NCI-H446 (cell line): ENCODE measurements at regions not wholly inside any gene's neighbourhood (a gene's known extent, or its start where the extent isn't known, plus 50 kb on each side); places are given as distances from the start of the nearest gene placed in this dataset.

ENCODE experiments used
- DNase-seq, 2 experiments: peaks; one replicate each; lab custom pipeline; 2025; lab: John Stamatoyannopoulos, UW

DNA sequence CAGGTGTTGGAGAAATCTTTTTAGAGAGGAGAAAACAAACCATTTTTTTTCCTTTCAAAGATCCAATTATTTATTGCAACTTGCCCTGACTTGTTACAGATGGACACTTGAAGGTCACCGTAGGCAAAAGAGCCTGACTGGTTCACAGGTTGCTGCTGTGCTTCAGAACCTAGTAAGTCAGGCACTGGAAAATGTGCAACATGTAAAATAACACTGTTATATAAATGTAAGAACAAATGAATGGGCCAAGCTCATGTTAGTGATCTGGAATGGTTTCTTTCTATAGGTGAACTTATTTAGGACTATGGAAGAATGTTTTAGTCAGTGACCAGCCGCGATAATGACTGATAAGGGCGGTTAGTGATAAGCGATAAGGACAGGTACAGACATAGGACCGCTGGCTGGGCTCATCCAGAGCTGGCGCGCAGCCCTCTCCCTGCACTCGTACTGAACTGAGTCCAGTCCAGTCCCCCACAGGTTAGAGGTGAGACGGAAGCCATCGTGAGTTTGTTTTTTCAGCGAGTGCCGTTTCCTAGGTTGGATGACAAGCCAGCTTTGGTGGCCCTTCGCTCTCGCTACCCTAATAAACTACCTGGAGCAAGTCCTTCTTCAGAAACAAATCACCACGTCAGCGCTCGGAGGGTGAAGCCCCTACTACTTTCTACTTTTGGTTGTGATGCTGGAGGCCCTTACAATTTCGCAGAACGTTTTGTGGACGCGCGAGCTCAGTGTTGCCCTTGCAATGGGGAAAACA is 94.4 kb upstream of the PRDM1 start:
- DNase-seq, result no peak

DNA sequence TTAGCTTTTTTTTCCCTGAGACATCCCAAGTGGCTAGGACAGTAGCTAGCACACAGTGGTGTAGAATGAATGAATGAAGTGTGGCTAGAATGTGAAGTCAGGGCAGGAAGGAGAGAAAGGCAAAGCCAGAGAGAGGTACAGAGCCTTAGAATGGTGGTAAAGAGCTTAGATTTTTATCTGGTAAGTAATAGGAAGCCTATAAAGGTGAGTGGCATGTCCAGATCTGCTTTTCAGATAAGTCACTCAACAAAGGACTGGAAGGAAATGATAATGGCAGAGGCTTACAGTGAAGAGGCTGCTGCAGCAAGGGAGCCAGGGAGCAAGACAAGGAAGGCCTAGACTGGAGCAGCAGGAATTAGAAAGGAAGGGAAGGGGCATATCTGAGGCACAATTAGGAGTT is 96.0 kb upstream of the PRDM1 start:
- no peak for DNase-seq

DNA sequence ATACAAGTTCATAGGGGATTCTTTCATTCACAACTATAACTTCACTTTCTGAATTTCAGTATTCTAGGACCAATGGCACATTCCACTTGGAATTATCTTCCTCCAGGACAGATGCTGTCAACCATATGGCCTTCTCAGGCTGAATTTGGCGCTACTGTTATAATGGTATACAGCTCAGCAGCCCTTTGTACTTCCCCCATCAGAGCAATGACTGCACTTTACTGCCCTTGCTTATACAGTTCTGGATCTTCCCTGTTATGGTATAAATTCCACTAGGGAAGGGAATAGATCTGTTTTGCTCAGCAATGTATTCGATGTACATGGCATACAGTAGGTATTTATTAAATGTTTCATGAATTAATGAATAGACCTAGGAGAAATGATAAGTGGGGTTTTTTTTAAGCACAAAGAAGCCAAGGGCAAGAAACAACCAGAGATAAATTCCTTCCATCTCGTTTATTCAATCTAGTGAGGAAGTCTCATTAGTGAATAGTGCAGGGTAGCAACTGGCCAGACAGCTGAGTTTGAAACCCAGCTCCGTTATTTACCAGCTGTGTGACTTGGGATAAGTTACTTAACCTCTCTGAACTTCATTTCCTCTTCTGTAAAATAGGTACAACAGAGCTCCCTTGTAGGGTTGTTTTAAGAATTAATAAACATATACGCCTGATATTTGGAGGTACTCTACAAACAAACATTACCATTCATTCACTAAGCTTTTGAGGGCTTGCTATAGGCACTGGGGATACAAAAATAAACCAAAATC is 97.1 kb upstream of the PRDM1 start:
- DNase-seq, result peak in 1 of 2 experiments; percentile 3

DNA sequence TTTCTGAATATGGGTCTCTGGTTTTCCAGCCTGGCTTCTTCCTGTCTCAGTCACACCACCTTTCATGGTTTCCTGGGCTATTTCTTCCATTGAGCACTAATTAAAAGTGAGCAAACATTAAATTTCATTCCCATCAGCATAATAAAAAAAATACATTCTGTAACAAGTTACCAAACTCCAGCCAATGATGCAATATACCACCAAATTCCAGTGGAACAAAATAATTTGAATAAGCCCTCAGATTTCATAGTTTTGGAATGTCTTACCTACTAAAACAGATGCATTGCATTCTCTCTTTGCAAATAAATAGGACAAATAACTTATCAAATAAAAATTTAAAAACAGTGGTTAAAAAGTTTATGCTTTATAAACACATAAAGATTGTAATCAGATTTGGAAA is 97.8 kb upstream of the PRDM1 start:
- no peak for DNase-seq

DNA sequence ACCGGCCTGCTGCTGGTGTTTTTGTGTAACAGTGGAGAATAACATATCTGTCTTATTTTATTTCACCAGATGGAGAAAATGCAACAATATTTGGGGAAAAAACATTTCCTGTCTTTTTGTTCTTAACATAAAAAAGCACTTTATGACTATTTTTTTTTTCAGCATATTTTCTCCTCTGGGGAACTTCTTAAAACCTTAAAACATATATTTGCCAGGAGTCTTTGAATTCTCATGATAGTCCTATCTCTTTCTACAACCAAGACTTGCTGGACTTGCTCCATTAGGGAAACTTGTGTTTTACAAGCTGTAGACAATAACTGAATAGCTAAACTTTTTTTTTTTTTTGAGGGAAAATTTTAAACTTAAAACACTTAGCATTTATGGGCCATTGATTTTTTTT is 98.6 kb upstream of the PRDM1 start:
- no peak for DNase-seq

DNA sequence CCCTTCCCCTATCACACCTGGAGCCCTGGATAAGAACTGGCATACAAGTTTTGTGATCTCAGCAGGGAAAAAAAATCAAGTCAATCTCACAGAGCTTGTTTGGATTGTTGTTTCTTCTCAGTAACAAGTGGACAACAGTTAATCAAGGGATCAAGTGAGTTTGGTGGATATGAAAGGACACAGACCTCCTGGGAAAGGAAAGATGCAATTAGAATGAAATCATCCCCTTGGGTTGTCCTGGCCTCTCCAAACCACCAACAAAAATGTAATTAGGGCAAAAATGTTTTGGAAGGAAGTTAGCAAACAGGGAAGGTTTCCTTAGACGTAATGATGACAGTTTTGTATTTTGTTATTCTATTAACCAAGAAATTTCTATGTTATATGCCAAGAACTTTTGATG is 99.1 kb upstream of the PRDM1 start:
- no peak for DNase-seq

DNA sequence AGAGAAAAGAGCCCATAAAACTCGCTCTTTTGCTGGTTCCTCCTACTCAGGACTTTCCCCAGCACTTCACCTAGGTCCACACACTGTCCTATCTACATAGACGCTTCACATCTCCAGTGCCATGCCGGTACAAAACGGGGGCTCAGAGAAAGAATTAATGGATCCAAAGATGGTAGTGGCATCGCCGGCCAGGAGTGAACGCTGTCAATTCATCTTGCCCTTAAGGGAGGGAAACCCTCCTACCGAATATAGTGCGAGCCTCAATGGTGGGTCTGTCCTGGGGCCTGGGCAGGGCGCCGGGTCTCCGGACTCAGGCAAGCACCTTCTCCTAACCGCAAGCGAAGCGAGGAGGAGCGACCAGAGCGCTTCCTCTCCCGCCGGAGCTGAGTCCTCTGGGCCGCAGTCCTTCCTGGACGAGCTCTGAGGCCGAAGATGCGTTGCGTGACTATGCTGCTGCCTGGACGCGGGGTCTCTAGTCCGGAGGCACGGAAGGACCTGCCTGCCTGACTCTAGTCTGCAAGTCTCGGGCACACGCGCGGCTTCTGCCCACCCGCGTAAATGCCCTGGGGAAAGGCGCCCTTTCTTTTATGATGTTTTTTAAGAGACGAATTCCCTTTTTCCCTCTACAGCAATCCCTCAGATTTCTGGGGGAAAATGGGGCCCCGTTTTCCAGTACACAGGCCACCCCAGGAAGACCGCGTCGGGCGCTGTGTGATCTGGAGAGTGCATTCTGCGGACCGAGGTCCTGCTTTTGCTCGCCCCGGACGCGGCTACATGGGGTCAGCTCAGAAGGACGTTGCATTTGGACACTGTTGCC is 100.1 kb upstream of the PRDM1 start:
- no peak for DNase-seq

DNA sequence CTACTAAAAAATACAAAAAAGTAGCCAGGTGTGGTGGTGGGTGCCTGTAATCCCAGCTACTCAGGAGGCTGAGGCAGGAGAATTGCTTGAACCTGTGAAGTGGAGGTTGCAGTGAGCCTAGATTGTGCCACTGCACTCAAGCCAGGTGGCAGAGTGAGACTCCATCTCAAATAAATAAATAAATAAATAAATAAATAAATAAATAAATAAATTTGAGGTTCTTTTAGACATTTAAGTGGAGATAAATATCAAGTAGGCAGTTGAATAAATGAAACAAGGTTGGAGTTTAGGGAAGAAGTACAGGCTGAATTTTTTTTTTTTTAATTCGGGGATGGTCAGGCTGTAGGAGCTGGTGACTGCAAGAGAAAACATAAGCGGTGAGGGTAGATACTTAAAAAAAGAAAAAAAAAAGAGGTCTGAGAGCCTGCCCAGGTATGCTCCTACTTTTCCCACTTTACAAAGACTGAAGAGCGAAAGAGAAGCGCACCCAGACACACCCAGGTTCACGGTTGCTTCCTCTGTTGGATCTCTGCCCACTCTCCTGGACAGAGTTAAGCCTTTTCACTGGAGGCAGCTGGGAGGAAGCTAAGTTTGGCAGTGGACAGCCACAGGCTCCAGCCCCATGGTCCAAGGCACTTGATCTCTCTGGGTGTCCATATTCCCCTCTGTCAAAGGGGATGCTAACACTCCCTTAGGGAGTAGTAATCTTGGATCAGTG is 100.9 kb upstream of the PRDM1 start:
- DNase-seq, result no peak

DNA sequence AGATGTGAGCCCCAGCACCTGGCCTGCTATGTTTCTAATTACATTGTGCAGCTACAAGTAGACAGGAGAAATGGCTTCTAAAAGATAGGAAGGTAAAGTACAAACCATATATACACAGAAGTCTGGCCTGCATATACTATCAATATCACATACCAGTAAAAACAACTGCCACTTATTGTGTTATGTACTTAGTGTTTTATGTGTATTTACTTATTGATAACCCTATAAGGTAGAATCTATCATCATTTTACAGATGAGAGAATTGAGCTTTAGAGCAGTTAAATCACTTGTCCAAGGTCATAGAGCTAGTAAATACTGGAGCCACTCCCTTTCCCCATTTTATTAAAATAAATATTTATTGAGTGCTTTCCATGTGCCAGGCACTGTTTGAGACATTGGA is 102.4 kb upstream of the PRDM1 start:
- DNase-seq, result no peak

DNA sequence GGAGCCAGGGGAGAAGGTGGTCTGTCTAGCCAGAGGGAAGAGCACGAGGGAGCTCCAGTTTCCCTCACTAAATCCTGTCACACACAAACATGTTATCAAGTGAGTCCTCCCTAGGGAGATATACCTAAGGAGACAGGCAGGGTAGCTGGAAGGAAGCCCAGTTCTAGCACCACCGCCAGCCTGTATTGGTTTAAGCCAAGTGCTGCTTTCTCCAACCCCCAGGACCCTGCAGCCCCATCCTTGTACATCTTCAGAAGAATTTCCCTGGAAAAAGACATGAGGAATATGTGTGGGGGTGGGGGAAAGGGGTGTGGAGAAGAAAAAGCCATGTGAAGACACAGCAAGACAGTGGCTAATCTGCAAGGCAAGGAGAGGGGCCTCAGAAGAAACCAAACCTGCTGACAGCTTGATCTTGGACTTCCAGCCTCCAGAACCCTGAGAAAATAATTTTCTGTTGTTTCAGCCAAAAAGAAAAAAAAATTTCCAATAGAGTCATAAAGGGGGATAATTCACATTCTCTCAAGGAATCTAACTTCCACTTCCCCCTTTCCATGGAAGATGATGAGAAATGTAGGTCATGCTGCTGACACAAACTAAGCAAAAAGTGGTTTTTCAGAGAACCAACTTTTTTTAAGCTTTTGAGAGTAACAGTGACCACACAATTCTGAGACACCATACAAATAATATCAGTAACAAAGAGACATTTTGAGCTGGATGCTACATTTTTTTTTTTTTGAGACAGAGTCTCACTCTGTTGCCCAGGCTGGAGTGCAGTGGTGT is 103.2 kb upstream of the PRDM1 start:
- no peak for DNase-seq

DNA sequence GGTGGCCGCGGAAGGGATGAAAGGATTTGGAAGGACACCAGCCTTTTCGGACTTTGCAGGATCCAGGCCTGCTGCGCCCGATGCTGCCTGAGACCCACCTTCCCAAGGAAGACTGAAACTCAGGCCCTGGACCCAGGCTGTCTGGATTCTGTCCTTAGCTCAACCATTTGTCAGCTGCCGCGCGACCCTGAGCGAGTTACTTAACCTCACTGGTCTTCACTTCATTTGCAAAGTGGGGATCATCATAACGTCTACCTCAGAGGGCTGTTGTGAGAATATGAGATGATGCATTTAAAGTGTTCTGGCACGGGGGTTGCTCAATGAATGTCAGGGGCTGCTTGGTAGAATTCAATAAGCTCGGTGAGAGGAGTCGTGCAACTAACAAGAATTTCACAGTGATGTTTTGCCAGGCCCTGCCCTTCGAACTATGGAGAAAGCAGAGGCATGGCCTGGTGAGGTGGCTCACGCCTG is 104.2 kb upstream of the PRDM1 start:
- no peak for DNase-seq

DNA sequence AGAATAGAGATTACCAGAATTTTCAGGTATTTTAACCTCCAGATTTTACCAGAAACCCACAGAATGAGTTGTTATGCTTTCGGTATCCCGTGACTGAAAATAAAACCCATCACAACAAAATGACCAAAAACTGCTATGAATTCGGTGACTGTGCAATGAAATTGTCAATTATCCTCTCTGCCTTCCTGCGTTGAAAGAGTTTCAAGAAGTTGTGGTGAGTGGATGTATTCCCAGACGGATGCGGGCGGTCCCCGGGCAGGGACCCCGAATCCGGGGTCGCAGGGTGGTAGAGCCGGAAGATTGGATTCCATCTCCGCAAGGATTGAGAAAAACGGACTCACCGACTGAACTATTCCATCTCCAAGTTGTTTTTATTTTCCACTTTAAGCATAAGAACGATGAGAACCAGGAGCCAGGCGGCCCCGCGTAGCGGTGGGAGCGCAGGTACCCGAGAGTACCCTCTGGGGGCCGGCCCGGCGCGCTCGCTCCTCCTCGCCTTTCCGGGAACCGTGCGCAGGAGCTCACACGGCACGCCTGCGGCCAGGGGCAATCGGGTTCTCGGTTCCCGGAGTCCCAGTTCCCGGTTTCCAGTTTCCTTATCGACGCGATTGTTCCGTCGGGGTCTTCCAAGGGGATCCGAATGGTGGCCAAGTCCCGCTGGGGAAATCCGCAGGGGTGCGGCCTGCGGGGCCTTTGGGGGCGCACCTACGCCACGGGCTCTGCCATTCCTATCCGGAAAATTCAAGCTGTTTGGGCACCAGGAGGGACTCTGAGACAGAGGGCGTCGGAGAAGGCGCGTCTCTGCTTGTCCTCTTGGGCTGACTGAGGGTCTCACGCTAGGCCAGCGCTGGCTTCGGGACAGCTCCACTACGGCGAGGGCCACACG is 104.9 kb upstream of the PRDM1 start:
- DNase-seq, result no peak

DNA sequence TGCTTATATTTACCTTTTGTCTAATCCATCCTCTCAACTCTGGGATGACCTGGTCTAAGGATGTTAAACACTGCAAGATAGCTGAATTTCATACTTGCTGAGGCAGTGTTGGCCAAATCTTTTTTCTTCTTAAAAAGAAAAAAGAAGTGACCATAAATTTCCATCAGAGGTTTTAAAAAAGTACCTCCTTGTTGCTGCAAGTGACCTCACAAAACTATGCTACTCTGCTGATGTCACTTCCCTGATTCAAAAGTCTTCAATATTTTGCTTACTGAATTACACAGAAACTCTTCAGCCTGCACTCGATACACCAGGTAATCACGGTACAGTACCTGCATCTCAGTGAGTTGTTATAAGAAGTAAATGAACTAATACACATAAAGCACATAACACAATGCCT is 107.2 kb upstream of the PRDM1 start:
- no peak for DNase-seq

DNA sequence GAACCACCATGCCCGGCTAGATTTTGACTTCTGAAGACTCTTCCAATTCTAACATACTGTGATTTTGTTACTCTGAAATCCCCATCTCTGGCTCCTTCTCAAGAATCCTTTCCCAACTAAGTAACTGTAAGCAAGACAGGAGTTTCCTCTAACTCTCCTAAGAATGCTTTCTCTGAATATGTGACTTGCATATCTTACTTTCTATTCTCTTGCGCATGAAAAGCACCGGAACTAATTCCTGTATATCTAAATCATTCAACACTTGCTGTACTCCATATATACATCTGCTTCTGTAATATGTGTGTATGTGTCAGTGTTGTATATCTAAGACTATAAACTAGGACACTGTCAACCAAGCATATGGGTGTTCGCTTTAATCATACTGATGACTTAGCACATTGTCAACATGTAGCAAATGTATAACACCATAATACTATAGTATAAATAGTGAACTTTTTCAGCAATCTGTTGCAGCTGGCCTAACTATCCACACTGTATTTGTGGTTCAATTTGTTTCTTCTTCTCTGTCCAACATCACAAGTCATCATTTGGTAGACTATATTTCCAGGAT is 108.1 kb upstream of the PRDM1 start:
- no peak for DNase-seq

DNA sequence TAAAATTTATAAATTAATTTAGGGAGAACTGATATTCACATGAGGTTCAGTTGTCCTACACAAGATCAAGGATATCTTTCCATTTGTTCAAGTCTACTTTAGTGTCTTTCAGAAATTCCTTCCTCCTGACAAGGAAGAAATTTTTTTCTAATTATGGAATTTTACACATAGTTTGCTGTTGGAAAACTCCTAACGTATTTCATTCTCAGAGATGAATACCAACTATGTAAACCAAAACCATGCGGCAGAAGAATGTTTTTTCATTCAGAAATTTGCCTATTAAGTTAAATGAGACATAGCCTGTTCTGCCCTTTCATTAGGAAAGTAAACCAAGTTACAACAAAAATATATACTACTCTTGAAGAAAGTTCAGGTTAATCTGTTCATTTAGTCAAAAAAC is 111.2 kb upstream of the PRDM1 start:
- DNase-seq, result no peak

DNA sequence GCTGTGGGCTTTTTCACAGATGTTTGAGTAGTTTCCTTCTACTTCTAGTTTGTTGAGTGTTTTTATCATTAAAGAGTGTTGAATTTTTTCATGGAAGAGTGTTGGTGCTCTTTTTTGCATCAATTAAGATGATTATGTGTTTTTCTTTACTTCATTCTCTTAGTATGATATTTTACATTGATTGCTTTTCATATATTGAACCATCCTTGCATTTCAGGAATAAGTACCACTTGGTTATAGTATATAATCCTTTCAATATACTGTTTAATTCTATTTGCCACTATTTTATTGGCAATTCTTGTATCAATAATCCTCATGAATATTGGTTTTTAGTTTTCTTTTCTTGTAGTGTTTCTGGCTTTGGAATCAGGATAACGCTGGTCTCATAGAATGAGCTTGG is 113.7 kb upstream of the PRDM1 start:
- DNase-seq, result no peak

DNA sequence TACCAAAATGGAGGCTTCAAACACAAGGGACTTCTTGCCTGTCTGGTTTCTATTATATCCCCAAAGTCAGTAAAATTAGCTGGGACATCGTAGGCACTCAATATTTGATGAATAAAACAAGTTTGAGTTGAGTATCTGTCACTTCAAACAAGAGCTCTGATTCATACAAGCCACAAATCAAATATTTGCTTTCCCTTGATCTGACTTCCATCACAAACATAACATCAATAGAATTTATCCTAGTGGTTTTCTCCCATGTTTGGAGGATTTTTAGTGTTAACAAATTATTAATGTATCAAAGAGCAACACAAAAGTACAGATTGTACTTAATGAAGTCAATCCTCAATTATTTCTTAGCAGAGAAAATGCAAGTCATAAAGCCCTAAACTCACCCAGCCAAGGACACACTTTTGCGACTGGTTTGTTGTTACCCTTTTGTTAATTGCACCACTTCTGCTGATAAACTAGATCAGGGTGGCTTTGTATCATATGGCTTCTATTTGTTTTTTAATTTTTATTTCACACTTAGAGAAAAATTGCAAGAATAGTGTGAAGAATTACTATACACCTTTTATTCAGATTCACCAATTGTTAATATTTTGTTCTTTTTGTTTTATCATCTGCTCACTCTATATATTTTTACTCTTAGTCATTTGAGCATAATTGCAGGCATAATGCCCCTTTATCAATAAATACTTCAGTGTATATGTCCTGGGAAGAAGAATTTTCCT is 117.4 kb upstream of the PRDM1 start:
- no peak for DNase-seq

DNA sequence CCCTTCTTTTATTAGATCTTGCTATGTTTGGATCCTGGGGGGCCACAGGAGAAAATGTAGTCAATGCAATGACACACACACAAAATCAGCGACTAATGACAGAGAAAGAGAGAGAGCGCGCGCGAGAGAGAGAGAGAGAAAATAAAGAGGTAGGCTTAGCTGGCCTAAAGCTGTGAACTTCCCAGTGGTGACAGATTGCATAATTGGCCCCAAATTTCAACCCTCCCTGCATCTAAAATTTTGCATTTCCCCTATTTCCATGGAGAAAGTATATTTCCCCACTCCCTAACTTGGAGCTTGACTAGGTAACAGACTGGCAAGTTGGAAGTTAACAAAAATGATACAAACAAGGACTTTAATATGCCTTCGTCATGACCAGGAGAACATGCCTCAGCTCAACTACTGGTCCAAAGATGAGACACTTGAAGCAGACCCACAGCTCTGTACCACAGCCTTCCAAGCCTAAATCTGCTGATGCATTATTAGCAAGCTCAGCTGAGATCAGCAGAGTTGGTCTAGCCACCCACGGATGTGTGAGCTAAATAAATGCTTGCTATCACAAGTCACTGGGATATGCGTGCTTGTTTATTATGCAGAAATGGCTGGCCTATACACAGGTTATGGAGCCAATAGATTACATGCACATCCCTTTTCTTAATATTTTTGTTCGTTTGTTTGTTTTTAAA is 118.1 kb upstream of the PRDM1 start:
- no peak for DNase-seq

DNA sequence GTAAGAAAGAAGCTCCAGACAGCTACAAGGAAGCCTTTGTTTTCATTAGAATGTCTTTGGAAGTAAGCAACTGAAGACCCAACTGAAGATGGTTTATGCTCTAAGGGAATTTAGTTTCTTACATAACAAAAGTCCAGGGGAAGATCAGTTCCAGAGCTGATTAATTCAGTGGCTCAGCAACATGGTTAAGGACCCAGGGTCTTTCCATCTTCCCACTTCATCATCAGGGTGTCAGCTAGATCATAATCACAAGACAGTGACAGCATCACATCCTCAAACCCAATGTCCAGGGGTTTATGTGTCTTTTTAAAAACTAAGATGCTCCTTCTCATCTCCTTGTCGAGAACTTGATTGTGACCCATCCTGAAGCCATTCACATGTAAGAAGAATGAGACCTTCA is 119.7 kb upstream of the PRDM1 start:
- DNase-seq, result no peak
